GM23338 (cell line): ENCODE measurements at regions not wholly inside any gene's neighbourhood (a gene's known extent, or its start where the extent isn't known, plus 50 kb on each side); places are given as distances from the start of the nearest gene placed in this dataset.

Experiments
- CTCF ChIP-seq, 2 experiments: fragments of 200-600 bp in 1 of 2; sonication (generic) in 1 of 2; conservative IDR thresholded peaks; 2 replicates each; pipeline versions ENCODE4 v1.5.1 to v1.6.1; 2016 to 2017; ENCODE audit warnings: antibody characterized with exemption in 2 of 2, low read depth in 2 of 2, mild to moderate bottlenecking in 2 of 2, moderate library complexity in 1 of 2
- ETS1 ChIP-seq: IDR thresholded peaks from 2 replicates; pipeline ENCODE4 v1.6.1; 2016; ENCODE audit warnings: antibody characterized with exemption
- EZH2 ChIP-seq: fragments of 200-600 bp; sonication (generic); IDR thresholded peaks from one replicate; pipeline ENCODE4 v1.8.0; 2017; ENCODE audit warnings: antibody characterized with exemption, mild to moderate bottlenecking, low read depth; ENCODE audit not compliant: unreplicated experiment
- POLR2AphosphoS5 ChIP-seq: IDR thresholded peaks from 2 replicates; pipeline ENCODE4 v1.6.1; 2016; ENCODE audit warnings: antibody characterized with exemption, low read depth
- REST ChIP-seq: IDR thresholded peaks from one replicate; pipeline ENCODE4 v1.6.1; 2018; ENCODE audit warnings: antibody characterized with exemption; ENCODE audit not compliant: unreplicated experiment

GRCh38 chr15:31555022-31555421 lies 228.4 kb downstream of the KLF13 start:
- TF ChIP-seq CTCF (conservative IDR thresholded peaks at IDR 0.05; ENCODE audit: low read depth in 2 of 2), result no peak
- TF ChIP-seq EZH2, result no peak
- TF ChIP-seq POLR2AphosphoS5, result no peak
- TF ChIP-seq REST, result no peak
- TF ChIP-seq ETS1, result no peak
